ENCODE measurements at regions not wholly inside any gene's neighbourhood (a gene's known extent, or its start where the extent isn't known, plus 50 kb on each side); places are given as distances from the start of the nearest gene placed in this dataset.
"Not testable (repeated sequence)": the region's sequence is repeated elsewhere in the genome, so short reads cannot be mapped to it uniquely, and the experiment has no call there.

GRCh38 chr9:78437296-78437695 is 140.4 kb downstream of the PSAT1 start:
- H3K4me1 ChIP-seq (ENCODE audit: control insufficient read depth, insufficient read depth, low read length): peaks cover 30% of the 10 kb centered on the region
- no peaks in the 10 kb centered on the region for H3K36me3 ChIP-seq (ENCODE audit: control insufficient read depth, insufficient read depth, low read length)
- H3K9me3 ChIP-seq (ENCODE audit: control insufficient read depth, insufficient read depth, low read depth, low read length): no peaks in the 10 kb centered on the region; the same call in 1 of the 2 replicates
- no peak overlapping the region for H3K4me3 ChIP-seq (ENCODE audit: low read depth, low read length)
- no peak overlapping the region for H3K9ac ChIP-seq (ENCODE audit: low read length)
- H3K27ac ChIP-seq (ENCODE audit: low read depth, low read length): no peak overlapping the region
- H3K27me3 ChIP-seq (ENCODE audit: control insufficient read depth, insufficient read depth, low read length): no peaks in the 10 kb centered on the region

GRCh38 chr9:78437806-78438205 is 140.9 kb downstream of the PSAT1 start:
- Histone ChIP-seq H3K27me3 (ENCODE audit: control insufficient read depth, insufficient read depth, low read length) (no peaks in the 10 kb centered on the region), H3K4me1 (ENCODE audit: control insufficient read depth, insufficient read depth, low read length) (peaks cover 30% of the 10 kb centered on the region), H3K4me3 (ENCODE audit: low read depth, low read length) (no peak overlapping the region), H3K27ac (ENCODE audit: low read depth, low read length) (no peak overlapping the region), H3K9me3 (ENCODE audit: control insufficient read depth, insufficient read depth, low read depth, low read length) (no peaks in the 10 kb centered on the region; the same call in 1 of the 2 replicates), H3K36me3 (ENCODE audit: control insufficient read depth, insufficient read depth, low read length) (no peaks in the 10 kb centered on the region), H3K9ac (ENCODE audit: low read length) (no peak overlapping the region)

GRCh38 chr9:78438211-78438610 is 141.3 kb downstream of the PSAT1 start:
- H3K4me3 ChIP-seq (ENCODE audit: low read depth, low read length): no peak overlapping the region
- no peak overlapping the region for H3K9ac ChIP-seq (ENCODE audit: low read length)

GRCh38 chr9:78438780-78439179 is 141.9 kb downstream of the PSAT1 start:
- H3K9ac ChIP-seq (ENCODE audit: low read length): no peak overlapping the region

More at GRCh38 chr9:78438211-78438610, 141.3 kb downstream of the PSAT1 start:
- Histone ChIP-seq H3K27me3 (ENCODE audit: control insufficient read depth, insufficient read depth, low read length) (no peaks in the 10 kb centered on the region), H3K4me1 (ENCODE audit: control insufficient read depth, insufficient read depth, low read length) (peaks cover 30% of the 10 kb centered on the region), H3K27ac (ENCODE audit: low read depth, low read length) (no peak overlapping the region), H3K9me3 (ENCODE audit: control insufficient read depth, insufficient read depth, low read depth, low read length) (no peaks in the 10 kb centered on the region; the same call in 1 of the 2 replicates), H3K36me3 (ENCODE audit: control insufficient read depth, insufficient read depth, low read length) (no peaks in the 10 kb centered on the region)

GRCh38 chr9:78439190-78439865 is 142.4 kb downstream of the PSAT1 start:
- no peaks in the 10 kb centered on the region; the same call in 1 of the 2 replicates for H3K9me3 ChIP-seq (ENCODE audit: control insufficient read depth, insufficient read depth, low read depth, low read length)
- no peak overlapping the region for H3K9ac ChIP-seq (ENCODE audit: low read length)
- H3K4me1 ChIP-seq (ENCODE audit: control insufficient read depth, insufficient read depth, low read length): peaks cover 30% of the 10 kb centered on the region
- H3K36me3 ChIP-seq (ENCODE audit: control insufficient read depth, insufficient read depth, low read length): no peaks in the 10 kb centered on the region
- no peaks in the 10 kb centered on the region for H3K27me3 ChIP-seq (ENCODE audit: control insufficient read depth, insufficient read depth, low read length)
- H3K4me3 ChIP-seq (ENCODE audit: low read depth, low read length): peak overlapping the region; percentile 12; the same call in 1 of the 2 replicates
- no peak overlapping the region for H3K27ac ChIP-seq (ENCODE audit: low read depth, low read length)

More at GRCh38 chr9:78438780-78439179, 141.9 kb downstream of the PSAT1 start:
- Histone ChIP-seq H3K9me3 (ENCODE audit: control insufficient read depth, insufficient read depth, low read depth, low read length) (no peaks in the 10 kb centered on the region; the same call in 1 of the 2 replicates), H3K27me3 (ENCODE audit: control insufficient read depth, insufficient read depth, low read length) (no peaks in the 10 kb centered on the region), H3K27ac (ENCODE audit: low read depth, low read length) (no peak overlapping the region), H3K36me3 (ENCODE audit: control insufficient read depth, insufficient read depth, low read length) (no peaks in the 10 kb centered on the region), H3K4me1 (ENCODE audit: control insufficient read depth, insufficient read depth, low read length) (peaks cover 30% of the 10 kb centered on the region), H3K4me3 (ENCODE audit: low read depth, low read length) (no peak overlapping the region)

- Histone ChIP-seq H3K36me3 (ENCODE audit: control insufficient read depth, insufficient read depth, low read length) (no peaks in the 10 kb centered on the region), H3K9ac (ENCODE audit: low read length) (no peak overlapping the region), H3K4me1 (ENCODE audit: control insufficient read depth, insufficient read depth, low read length) (peaks cover 30% of the 10 kb centered on the region), H3K4me3 (ENCODE audit: low read depth, low read length) (no peak overlapping the region), H3K9me3 (ENCODE audit: control insufficient read depth, insufficient read depth, low read depth, low read length) (no peaks in the 10 kb centered on the region; the same call in 1 of the 2 replicates), H3K27ac (ENCODE audit: low read depth, low read length) (no peak overlapping the region), H3K27me3 (ENCODE audit: control insufficient read depth, insufficient read depth, low read length) (no peaks in the 10 kb centered on the region)
Measured at GRCh38 chr9:78439866-78440830, 143.2 kb downstream of the PSAT1 start.

GRCh38 chr9:78441396-78441795 is 144.5 kb downstream of the PSAT1 start:
- no peaks in the 10 kb centered on the region for H3K27me3 ChIP-seq (ENCODE audit: control insufficient read depth, insufficient read depth, low read length)
- no peak overlapping the region for H3K9ac ChIP-seq (ENCODE audit: low read length)
- H3K9me3 ChIP-seq (ENCODE audit: control insufficient read depth, insufficient read depth, low read depth, low read length): no peaks in the 10 kb centered on the region; the same call in 1 of the 2 replicates
- no peak overlapping the region for H3K27ac ChIP-seq (ENCODE audit: low read depth, low read length)
- no peaks in the 10 kb centered on the region for H3K36me3 ChIP-seq (ENCODE audit: control insufficient read depth, insufficient read depth, low read length)
- no peak overlapping the region for H3K4me3 ChIP-seq (ENCODE audit: low read depth, low read length)
- H3K4me1 ChIP-seq (ENCODE audit: control insufficient read depth, insufficient read depth, low read length): peaks cover 30% of the 10 kb centered on the region

- H3K27ac ChIP-seq (ENCODE audit: low read depth, low read length): no peak overlapping the region
- H3K9ac ChIP-seq (ENCODE audit: low read length): no peak overlapping the region
- peaks cover 1% of the 10 kb centered on the region; the same call in 1 of the 2 replicates for H3K9me3 ChIP-seq (ENCODE audit: control insufficient read depth, insufficient read depth, low read depth, low read length)
- H3K27me3 ChIP-seq (ENCODE audit: control insufficient read depth, insufficient read depth, low read length): no peaks in the 10 kb centered on the region
- H3K4me3 ChIP-seq (ENCODE audit: low read depth, low read length): no peak overlapping the region
- H3K4me1 ChIP-seq (ENCODE audit: control insufficient read depth, insufficient read depth, low read length): peaks cover 30% of the 10 kb centered on the region
- no peaks in the 10 kb centered on the region for H3K36me3 ChIP-seq (ENCODE audit: control insufficient read depth, insufficient read depth, low read length)
Measured at GRCh38 chr9:78441822-78442431, 145.0 kb downstream of the PSAT1 start.

GRCh38 chr9:78442577-78442976 is 145.7 kb downstream of the PSAT1 start:
- H3K27ac ChIP-seq (ENCODE audit: low read depth, low read length); H3K9me3 ChIP-seq (ENCODE audit: control insufficient read depth, insufficient read depth, low read depth, low read length); H3K4me3 ChIP-seq (ENCODE audit: low read depth, low read length); H3K36me3 ChIP-seq (ENCODE audit: control insufficient read depth, insufficient read depth, low read length); H3K27me3 ChIP-seq (ENCODE audit: control insufficient read depth, insufficient read depth, low read length); H3K9ac ChIP-seq (ENCODE audit: low read length): not testable (repeated sequence)
- peaks cover 29% of the 10 kb centered on the region for H3K4me1 ChIP-seq (ENCODE audit: control insufficient read depth, insufficient read depth, low read length)

GRCh38 chr9:78443946-78444345 is 147.0 kb downstream of the PSAT1 start:
- H3K36me3 ChIP-seq (ENCODE audit: control insufficient read depth, insufficient read depth, low read length): no peaks in the 10 kb centered on the region
- H3K27me3 ChIP-seq (ENCODE audit: control insufficient read depth, insufficient read depth, low read length): no peaks in the 10 kb centered on the region
- no peak overlapping the region for H3K9ac ChIP-seq (ENCODE audit: low read length)

More at GRCh38 chr9:78443946-78444345, 147.0 kb downstream of the PSAT1 start:
- peaks cover 16% of the 10 kb centered on the region for H3K4me1 ChIP-seq (ENCODE audit: control insufficient read depth, insufficient read depth, low read length)
- no peak overlapping the region for H3K4me3 ChIP-seq (ENCODE audit: low read depth, low read length)
- H3K27ac ChIP-seq (ENCODE audit: low read depth, low read length): no peak overlapping the region
- H3K9me3 ChIP-seq (ENCODE audit: control insufficient read depth, insufficient read depth, low read depth, low read length): peaks cover 3% of the 10 kb centered on the region; the same call in 1 of the 2 replicates
